ENCODE measurements at regions not wholly inside any gene's neighbourhood (a gene's known extent, or its start where the extent isn't known, plus 50 kb on each side); places are given as distances from the start of the nearest gene placed in this dataset.

DNA sequence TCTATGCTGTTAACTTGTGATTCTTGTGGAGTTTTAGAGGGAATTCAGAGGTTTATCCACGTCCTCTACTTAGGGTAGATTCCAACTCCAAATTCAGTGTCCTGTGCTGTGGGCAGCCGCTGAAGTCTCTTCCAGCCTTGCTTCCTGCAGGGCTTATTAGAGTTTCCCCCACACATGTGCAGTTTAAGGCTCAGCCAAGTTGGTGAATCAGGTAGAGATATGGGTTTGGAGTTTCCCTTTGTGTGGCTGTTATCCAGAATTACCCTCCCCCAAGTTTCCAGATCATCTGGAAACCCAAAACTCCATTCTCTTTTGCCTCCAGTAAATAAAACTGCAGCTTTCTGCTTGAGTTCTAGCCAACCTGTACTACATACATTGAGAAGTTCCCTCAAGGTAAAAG, 853.7 kb downstream of the GALC start:
- TF ChIP-seq, protein P1, sequence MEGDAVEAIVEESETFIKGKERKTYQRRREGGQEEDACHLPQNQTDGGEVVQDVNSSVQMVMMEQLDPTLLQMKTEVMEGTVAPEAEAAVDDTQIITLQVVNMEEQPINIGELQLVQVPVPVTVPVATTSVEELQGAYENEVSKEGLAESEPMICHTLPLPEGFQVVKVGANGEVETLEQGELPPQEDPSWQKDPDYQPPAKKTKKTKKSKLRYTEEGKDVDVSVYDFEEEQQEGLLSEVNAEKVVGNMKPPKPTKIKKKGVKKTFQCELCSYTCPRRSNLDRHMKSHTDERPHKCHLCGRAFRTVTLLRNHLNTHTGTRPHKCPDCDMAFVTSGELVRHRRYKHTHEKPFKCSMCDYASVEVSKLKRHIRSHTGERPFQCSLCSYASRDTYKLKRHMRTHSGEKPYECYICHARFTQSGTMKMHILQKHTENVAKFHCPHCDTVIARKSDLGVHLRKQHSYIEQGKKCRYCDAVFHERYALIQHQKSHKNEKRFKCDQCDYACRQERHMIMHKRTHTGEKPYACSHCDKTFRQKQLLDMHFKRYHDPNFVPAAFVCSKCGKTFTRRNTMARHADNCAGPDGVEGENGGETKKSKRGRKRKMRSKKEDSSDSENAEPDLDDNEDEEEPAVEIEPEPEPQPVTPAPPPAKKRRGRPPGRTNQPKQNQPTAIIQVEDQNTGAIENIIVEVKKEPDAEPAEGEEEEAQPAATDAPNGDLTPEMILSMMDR (conservative IDR thresholded peaks at IDR 0.05), result no peak
- TF ChIP-seq ZFX (IDR thresholded peaks at IDR 0.05), result no peak
- H3K27ac ChIP-seq, result no peak overlapping the region

DNA sequence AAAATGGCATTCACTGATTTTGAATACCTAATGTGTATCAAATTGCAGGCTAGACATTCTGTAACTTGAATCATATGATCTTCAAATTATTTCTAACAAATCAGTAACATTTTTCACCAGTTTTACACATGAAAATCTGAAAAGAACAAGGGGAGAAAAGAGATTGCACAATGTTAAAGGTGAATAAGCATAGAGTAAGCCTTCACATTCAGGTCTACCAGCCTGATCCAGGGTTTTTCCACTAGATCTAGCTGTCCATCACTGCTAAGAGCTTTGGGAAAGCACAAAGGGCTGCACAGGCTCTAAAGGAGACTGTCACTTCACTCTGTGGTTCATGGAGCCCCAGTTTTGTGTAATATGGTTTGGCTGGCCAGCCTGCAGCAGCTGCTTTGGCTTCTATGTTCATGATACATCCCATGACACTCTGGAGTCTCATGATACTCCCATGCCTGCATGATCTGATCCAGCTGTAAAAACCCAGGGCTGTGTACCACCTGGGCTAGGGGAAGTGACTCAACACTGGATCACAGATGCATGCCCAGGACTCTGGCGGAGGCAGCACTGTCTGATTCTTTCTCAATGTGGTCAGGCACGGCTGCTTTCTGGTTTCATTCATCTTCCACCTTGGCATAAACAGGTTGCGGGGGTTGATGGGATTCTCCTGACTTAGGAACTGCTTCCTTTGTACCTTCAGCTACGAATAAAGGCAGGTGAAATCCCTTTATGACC, 859.7 kb downstream of the GALC start:
- no peak overlapping the region for H3K27ac ChIP-seq

GRCh38 chr14:87131879-87132278, 861.1 kb downstream of the GALC start:
- TF ChIP-seq, protein P1 (conservative IDR thresholded peaks at IDR 0.05), result no peak
- no peak for TF ChIP-seq ZFX (IDR thresholded peaks at IDR 0.05)
- no peak overlapping the region for H3K27ac ChIP-seq

More for the DNA sequence above, 859.7 kb downstream of the GALC start:
- no peak for TF ChIP-seq ZFX (IDR thresholded peaks at IDR 0.05)
- TF ChIP-seq, protein P1 (conservative IDR thresholded peaks at IDR 0.05), result no peak

- no peak for TF ChIP-seq ZFX (IDR thresholded peaks at IDR 0.05)
- TF ChIP-seq, protein P1 (conservative IDR thresholded peaks at IDR 0.05), result no peak
- H3K27ac ChIP-seq, result no peak overlapping the region
Measured at GRCh38 chr14:87122166-87122565, 870.8 kb downstream of the GALC start.

DNA sequence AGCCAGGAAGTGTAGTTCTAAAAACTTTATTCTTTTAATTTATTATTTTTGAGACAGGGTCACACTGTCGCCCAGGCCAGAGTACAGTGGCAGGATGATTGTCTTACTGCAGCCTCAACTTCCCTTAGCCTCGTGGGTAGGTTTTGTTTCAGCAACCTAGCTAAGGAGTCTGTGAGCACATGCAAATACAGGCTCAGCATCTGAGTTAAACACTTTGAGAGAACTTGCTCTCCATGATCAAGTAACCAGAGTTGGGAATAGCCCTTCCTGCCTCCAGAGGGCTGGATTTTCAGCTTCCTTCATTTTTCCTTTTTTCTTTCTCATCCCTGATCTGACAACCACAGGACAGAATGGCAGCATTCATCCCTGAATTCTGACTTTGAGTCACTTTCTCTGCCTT, 871.3 kb downstream of the GALC start:
- TF ChIP-seq ZFX (IDR thresholded peaks at IDR 0.05), result no peak
- TF ChIP-seq, protein P1 (conservative IDR thresholded peaks at IDR 0.05), result no peak
- no peak overlapping the region for H3K27ac ChIP-seq

DNA sequence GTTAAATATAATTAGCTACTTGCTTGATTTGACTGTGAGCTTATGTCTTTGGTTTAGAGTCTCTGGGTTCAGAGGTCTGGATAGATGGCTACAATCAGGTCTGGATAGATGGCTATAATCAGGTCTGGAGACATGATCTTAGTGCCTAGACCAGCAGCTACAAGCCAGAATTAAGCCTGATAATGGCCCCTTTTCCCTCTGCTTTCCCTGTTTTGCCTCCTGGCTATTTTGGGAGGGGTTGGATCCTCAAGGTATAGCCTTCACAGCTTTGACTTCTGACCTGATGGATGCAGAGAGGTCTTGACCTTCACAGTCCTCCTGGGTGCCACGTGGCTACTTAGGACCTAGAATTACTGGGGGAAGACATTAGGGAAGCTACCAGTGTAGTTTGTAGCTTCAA, 877.7 kb downstream of the GALC start:
- no peak overlapping the region for H3K27ac ChIP-seq
- TF ChIP-seq, protein P1 (conservative IDR thresholded peaks at IDR 0.05), result no peak
- TF ChIP-seq ZFX (IDR thresholded peaks at IDR 0.05), result no peak

- H3K27ac ChIP-seq, result no peak overlapping the region
- TF ChIP-seq, protein P1 (conservative IDR thresholded peaks at IDR 0.05), result peak; percentile 33
- TF ChIP-seq ZFX (IDR thresholded peaks at IDR 0.05), result no peak
Measured at GRCh38 chr14:87113286-87113685, 879.7 kb downstream of the GALC start.

All from C4-2B (cell line).